ENCODE measurements at regions not wholly inside any gene's neighbourhood (a gene's known extent, or its start where the extent isn't known, plus 50 kb on each side); places are given as distances from the start of the nearest gene placed in this dataset.

DNA sequence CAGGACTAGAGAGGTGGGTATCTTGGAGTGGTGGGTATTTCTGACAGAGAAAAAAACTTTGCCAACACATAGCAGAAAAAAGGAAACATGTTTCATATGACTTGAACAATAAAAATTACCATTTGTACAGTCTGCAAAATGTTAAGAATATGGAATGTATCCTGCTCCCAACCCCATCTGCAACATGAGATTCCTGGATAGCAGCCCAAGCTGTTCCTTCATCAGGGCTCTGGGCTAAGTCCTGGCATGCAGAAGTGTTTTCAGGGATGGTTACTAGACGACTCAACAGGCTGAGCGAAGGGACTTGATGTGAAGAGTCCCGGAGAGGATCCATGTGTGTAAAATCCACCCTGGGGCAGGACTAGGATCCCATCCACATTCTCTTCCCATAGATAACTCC, 121.0 kb upstream of the IRX3 start:
- TF ChIP-seq, protein P1, sequence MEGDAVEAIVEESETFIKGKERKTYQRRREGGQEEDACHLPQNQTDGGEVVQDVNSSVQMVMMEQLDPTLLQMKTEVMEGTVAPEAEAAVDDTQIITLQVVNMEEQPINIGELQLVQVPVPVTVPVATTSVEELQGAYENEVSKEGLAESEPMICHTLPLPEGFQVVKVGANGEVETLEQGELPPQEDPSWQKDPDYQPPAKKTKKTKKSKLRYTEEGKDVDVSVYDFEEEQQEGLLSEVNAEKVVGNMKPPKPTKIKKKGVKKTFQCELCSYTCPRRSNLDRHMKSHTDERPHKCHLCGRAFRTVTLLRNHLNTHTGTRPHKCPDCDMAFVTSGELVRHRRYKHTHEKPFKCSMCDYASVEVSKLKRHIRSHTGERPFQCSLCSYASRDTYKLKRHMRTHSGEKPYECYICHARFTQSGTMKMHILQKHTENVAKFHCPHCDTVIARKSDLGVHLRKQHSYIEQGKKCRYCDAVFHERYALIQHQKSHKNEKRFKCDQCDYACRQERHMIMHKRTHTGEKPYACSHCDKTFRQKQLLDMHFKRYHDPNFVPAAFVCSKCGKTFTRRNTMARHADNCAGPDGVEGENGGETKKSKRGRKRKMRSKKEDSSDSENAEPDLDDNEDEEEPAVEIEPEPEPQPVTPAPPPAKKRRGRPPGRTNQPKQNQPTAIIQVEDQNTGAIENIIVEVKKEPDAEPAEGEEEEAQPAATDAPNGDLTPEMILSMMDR (IDR thresholded peaks at IDR 0.05): no peak
- no peak for TF ChIP-seq TCF7L2 (IDR thresholded peaks at IDR 0.05; ENCODE audit: low read depth, low read length)
